ACHN (cell line): ENCODE measurements at regions not wholly inside any gene's neighbourhood (a gene's known extent, or its start where the extent isn't known, plus 50 kb on each side); places are given as distances from the start of the nearest gene placed in this dataset.
"Not testable (repeated sequence)": the region's sequence is repeated elsewhere in the genome, so short reads cannot be mapped to it uniquely, and the experiment has no call there.

Experiments
- DNase-seq: peaks from one replicate; pipeline ENCODE4 v3.0.0-alpha.2; 2015
- in situ Hi-C: cut with HindIII; loops from 2 replicates; pipeline ENCODE4 v1.10.0; 2017; ENCODE audit warnings: low sequenced_read_pairs, low pct_ligation_motif_present, low pct_unique_long_range_greater_than_20kb

DNA sequence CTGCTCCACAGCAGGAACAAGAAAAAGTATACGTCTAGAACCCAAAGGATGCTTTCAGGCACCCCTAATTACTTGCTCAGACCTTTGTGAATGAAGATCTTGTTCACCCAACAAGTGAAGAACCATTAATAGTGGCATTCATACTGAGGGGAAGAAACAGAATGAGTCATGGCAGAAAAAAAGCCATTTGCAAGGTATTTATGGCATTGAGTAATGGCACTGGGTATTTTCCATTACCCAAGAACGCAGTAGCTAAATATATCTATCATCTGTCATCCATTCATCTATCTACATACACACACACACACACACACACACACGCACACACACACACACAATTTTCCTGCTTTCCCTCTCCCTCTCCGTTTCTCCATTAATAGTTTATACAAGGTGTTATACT is 56.4 kb upstream of the XIRP2 start:
- no peak for DNase-seq
- in situ Hi-C loops = no loop called here

DNA sequence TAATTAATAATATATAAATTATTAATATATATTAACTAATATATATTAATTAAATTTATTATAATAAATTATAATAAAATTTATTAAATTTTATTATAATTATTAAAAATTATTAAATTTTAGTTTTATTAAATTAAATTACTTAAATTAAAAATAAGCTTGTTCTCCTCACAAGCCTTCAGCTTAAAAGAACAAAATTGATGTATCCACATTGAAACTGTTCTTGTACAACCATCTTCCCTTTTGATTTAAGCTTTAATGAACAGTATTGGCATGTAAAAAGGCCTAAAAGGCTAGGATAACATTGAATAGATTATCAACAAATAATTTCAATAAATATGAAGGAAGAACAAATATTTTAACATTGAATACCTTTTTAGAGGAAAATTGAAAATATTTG is 62.4 kb upstream of the XIRP2 start:
- DNase-seq = no peak
- in situ Hi-C loops = no loop called here

DNA sequence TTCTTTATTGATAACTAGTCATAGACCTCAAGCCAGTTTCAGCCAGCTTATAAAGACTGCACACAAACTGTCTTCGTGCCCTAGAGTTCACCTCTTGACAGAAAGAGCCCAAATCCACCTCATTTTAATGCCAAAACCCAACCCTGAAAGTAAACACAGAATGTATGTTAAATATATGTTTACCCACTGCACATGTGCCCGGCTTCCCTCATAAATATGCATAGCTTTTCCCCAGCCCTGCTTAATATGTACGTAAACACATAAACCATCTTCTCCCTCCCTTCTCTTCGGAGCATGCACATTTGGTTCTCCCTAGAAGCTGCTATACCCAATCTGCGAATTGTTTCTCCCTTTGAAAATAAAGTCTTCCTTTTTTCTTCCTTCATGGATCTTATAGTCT is 73.9 kb upstream of the XIRP2 start:
- in situ Hi-C loops = no loop called here
- DNase-seq = no peak

DNA sequence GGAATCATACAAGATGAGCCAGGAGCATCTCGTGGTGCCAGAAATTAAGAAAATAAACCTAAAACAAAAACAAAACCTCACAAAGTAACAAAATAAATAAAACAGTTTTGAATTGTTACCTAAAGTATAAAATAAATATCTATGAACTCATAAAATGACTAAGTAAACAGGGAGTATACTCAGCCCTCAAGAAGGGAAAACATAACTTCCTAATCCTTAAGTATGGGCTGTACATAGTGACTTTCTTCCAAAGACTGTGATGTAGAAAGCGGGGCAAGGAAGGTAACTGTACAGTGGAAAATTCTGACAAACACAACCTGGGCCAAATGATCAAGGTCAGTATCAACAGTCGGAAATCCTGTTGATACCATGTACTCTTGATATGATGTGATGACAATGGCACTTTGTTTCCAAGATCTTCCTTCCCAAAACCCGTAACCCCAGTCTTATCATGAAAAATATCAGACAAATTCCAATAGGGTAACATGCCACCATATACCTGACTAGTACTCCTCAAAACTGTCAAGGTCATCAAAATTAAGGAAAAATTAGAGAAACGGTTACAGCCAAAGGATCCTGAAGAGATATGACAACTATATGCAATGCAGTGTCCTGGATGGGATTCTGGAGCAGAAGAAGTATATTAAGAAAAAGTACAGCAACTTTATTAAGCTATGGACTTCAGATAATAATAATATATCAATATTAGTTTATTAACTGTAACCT is 76.0 kb upstream of the XIRP2 start:
- in situ Hi-C loops = no loop called here
- DNase-seq = no peak

DNA sequence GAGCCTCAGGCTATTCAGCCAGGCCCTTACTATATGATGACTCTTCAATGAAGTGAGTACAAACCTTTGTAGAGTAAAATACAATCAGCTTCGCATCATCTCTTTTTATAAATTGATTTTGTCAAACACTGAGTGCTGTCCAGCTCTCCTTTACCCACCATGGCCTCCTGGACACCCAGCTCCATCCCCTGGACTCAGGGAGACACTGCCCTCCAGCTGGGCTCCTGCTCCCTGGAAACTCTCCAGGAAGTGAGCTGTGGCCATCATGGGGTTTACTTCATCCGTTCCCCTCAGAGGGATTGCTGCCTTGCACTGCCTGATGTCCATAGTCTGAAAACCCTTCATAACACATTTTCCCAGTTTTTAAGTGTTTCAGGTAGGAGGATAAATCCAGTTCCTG is 82.5 kb upstream of the XIRP2 start:
- DNase-seq = no peak
- in situ Hi-C loops = no loop called here

DNA sequence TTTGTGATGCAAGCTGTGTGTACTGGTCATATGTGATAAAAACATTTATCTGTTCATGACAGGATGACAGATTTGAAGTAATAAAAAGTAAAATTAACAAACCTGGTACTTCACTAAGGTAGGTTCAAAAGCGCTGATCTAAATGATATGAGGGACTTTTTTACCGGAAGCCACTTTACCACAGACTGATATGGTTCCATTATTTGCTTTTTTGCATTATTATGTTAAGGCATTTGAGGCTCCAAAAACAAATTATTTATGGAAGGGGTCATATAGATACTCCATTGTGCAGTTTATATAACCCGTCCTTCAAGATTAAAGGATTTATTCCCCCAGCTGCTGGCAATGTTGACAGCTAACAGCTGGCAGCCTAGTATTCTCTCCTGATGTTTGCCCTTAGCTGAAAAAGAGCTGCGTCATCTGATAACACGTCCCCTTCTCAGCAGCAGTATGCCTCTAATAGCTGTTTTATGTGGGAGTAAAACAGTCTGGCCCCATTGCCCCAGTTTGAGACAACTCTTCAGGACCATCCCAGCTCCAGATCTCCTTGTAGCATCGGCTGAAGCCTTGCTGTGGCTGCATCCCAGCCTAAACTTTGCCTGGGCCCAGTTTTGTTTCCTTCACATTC is 84.8 kb upstream of the XIRP2 start:
- DNase-seq = no peak
- in situ Hi-C loops = no loop called here

DNA sequence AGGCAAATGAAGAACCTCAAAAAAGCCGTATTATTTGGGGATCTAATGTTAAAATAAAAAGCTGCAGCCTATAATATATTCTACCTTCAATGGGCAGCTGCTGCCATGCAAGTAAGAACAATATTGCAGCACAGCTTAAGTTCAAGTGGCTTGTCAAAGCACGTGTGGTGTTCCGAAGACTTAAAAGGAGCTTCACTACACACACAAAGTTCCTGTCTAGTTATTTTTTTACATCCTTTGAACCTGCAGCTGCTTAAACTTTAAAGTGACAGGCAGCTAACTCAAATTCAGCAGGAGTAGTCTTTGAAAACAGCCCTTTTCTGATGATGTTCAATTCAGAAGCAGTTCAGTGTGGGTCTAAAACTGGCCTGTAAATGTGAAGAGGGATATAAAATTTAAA is 85.8 kb upstream of the XIRP2 start:
- no peak for DNase-seq
- in situ Hi-C loops = no loop called here

DNA sequence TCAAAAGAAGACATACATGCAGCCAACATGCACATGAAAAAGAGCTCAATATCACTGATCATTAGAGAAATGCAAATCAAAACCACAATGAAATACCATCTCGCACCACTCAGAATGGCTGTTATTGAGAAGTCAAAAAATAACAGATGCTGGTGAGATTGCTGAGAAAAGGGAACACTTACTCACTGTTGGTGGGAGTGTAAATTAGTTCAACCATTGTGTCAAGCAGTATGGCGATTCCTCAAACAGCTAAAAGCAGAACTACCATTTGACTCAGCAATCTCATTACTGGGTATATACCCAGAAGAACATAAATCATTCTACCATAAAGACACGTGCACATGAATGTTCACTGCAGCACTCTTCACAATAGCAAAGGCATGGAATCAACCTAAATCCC is 95.5 kb upstream of the XIRP2 start:
- DNase-seq = no peak
- in situ Hi-C loops = no loop called here

DNA sequence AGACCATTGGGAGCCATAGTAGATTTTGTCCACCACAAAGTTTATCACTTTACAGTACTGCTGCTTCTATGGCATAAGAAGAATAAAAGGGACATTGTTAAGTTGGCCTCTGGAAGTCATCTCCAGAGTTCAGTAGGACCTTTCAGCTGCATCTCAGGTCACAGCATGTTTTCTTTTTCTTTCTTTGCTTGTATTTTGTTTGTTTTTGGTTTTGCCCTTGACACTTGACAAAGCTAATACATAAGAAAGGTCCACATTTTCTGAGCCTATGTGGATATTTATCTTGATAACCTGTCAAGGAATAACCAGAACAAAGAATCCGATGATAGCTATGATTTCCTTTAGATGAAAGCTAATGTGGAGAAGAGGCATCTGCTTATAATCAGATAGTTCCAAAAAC is 101.6 kb upstream of the XIRP2 start:
- in situ Hi-C loops = no loop called here
- no peak for DNase-seq

DNA sequence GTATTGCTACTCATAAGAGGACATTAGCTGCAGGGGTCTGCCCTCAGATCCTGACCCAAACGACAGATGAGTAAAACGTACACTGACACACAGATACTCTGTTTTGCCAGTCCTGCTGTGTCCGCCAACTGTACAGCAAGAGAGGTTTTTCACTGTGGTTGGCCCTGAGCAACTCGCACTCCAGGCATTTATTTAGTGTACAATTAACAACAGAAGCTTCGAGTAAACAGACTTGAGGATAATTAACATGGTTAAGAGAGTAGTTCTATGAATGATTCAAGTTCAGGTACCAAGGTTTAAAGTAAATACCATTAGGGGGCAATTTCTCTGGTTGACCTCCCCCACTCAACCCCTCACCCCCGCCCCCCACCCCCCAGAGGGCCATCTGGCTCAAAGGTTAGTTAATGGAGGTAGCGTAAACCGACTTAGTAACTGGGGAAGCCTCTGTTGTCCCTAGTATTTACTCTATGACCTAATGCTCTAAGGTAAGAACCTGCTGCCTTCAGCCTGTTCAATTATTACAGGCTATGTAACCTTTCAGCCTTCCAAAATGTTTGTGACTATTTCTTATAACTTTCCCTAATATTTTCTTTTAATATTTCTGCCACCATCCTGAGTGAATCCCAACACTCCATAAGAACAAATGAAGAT is 103.9 kb upstream of the XIRP2 start:
- in situ Hi-C loops = no loop called here
- DNase-seq = no peak

DNA sequence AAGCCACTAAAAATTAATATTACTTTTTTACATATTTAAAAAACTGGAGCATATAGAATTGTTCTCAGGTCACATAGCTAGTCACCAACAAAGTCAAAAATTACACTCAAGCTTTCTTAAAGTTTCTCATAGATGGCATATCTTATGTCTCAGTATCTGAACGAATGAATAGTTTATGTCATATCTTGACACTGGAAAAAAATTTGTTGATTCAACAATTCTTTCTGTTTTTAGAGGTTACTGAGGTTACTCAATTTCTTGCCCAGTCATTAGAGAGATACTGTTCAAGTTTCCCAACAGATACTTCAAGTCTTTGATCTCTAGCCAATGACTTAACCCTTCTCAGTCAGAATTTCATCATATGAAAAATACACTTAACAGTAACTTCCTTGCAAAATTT is 113.1 kb upstream of the XIRP2 start:
- in situ Hi-C loops = no loop called here
- no peak for DNase-seq

DNA sequence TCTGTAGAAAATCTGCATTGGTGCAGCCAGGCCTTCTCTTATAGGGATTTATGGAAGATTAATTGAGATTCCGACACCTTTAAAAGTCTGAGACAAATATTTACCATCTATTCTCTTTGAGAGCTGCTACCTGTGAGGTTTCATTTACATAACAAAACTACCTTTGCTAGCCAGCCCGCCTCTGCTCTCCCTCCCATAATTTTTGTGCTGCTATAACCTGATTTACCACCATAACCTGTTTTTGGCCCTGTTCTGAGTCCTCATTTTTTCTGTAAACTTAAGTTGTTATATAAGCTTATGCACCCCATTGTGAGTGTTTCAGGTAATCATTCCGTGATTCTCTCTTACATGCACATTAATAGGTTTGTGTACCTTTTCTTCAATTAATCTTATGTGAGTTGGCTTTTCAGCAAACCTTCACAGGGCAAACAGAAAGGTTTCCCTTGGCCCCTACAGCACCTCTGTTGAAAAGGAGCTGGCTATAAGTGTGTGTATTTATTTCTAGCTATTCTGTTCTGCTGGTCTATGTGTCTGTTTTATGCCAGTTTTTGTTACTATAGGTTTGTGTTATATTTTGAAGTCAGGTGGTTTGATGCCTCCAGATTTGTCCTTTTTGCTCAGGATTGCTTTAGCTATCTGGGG is 114.9 kb upstream of the XIRP2 start:
- no peak for DNase-seq
- in situ Hi-C loops = no loop called here

DNA sequence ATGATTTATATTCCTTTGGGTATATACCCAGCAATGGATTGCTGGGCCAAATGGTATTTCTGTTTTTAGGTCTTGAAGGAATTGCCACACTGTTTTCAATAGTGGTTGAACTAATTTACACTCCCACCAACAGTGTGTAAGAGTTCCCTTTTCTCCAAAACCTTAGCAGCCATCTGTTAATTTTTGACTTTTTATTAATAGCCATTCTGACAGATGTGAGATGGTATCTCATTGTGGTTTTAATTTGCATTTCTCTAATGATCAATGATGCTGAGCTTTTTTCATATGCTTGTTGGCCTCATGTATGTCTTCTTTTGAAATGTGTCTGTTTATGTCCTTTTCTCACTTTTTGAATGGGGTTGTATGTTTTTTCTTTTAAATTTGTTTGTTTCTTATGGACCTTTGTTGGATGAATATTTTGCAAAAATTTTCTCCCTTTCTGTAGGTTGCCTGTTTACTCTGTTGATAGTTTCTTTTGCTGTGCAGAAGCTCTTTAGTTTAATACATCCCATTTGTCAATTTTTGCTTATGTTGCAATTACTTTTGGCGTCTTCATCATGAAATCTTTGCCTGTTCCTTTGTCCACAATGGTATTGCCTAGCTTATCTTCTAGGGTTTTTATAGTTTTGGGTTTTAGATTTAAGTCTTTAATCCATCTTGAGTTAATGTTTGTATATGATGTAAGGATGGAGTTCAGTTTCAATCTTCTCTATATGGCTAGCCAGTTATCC is 119.7 kb upstream of the XIRP2 start:
- in situ Hi-C loops = no loop called here
- no peak for DNase-seq

DNA sequence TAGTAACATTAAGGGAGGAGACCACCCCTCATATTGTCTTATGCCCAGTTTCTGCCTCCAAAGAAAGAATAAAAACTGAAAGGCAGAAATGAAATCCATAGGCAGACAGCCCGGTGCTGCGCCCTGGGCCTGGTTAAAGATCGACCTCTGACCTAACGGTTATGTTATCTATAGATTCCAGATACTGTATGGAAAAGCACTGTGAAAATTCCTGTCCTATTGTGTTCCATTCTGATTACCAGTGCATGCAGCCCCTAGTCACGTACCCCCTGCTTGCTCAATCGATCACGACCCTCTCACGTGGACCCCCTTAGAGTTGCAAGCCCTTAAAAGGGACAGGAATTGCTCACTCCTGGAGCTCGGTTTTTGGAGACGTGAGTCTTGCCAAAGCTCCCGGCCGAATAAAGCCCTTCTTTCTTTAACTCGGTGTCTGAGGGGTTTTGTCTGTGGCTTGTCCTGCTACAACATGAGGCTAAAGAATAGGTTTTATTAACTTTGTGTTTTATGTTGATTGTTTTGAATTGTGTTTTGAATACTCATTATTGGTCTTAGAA is 121.4 kb upstream of the XIRP2 start:
- in situ Hi-C loops, DNase-seq: not testable (repeated sequence)

DNA sequence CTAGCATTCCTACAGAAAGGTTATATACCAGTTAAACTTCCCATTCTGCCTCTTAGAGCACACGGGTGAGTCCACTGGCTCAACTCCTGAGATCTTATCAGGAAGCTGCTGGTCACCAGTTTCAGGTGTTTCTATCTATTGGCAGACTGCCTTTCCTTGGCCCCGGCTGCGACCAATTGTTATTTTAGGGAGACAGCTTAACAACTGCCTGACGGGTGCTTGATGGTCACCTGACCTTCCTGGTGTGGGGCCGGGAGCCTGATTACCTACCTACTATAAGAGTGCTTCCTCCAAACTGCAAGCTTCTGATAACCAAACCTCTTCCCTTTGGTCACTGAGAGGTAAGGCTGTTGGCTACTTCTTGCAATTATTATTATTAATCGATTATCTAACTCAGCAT is 122.1 kb upstream of the XIRP2 start:
- DNase-seq = no peak
- in situ Hi-C loops = no loop called here

DNA sequence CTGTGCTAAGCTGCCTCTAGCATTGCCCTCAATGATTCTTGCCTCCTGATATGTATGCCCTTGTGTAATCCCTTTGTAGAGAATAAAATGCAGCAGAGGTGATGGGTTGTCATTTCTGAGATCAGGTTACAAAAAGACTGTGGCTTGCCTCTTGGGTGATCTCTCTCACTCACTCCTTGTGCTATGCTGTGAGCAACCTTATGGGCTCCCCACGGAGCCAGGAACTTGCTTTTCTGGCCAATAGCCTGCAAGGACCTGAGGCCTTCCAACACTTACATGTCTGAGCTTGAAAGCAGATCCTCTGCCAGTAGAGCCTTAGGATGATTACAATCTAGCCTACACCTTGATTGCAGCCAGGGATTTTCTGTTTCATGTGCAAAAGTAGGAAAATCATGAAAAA is 123.1 kb upstream of the XIRP2 start:
- in situ Hi-C loops = no loop called here
- no peak for DNase-seq

DNA sequence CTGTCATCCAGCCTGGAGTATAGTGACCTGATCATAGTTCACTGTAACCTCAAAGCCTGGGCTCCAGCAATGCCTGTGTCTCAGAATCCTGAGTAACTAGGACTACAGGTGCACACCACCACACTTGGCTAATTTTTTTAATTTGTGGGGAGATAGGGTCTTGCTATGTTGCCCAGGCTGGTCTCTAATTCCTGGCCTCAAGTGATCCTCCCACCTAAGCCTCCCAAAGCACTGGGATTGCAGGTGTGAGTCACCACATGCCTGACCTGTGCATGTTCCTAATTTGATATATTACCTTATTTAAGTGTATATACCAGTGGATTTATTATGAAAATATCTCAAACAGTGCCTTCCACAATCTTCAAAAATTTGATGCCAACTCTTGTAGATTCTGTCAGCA is 123.6 kb upstream of the XIRP2 start:
- no peak for DNase-seq
- in situ Hi-C loops = no loop called here

DNA sequence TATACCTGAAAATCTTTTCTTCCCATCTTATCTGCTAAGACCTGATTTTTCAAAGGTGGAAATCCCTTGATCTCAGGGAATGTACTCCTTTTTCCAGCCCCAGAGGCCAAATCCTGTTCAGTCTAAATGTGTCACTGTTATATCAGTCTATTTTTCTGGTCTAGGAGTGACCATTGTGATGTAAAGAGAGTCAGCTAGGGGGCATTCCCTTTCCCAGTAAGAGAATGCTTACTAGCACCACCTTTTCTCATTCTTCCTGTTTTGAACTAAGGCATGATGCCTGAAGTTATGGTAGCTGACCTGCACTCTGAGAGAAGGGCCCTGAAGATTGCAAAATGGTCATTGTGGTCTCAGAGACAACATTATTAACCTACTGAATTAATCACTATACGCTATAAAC is 124.1 kb upstream of the XIRP2 start:
- in situ Hi-C loops = no loop called here
- no peak for DNase-seq

DNA sequence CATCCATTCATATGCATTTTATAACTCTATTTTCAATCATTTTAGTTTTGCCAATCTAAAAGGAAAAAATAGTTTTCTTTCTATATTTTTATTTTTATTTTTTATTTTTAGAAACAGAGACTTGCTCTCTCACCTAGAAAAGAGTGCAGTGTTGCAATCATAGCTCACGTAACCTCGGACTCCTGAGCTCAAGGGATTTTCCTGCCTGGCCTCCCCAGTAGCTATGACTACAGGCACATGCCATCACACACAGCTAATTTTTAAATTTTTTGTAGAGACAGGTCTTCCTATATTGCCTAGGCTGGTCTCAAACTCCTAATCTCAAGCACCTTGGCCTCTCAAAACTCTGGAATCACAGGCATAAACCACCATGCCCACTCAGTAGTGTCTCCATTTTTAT is 125.5 kb upstream of the XIRP2 start:
- in situ Hi-C loops = no loop called here
- no peak for DNase-seq
